Kidney epithelial cell (primary cell): ENCODE measurements at regions not wholly inside any gene's neighbourhood (a gene's known extent, or its start where the extent isn't known, plus 50 kb on each side); places are given as distances from the start of the nearest gene placed in this dataset.
A peak's percentile ranks its signal among the peaks of the same experiment; 100 is the strongest.

ENCODE experiments used
- DNase-seq: peaks from one replicate; pipeline ENCODE4 v3.0.0-alpha.2; 2010; ENCODE audit warnings: low read depth
- H3K27me3 ChIP-seq: 2 replicates; pipeline ENCODE4 v1.6.0; 2011; ENCODE audit warnings: low read length; ENCODE audit not compliant: control insufficient read depth, insufficient read depth
- H3K36me3 ChIP-seq: 2 replicates; pipeline ENCODE4 v1.5.1; 2011; ENCODE audit warnings: low read length; ENCODE audit not compliant: control insufficient read depth, insufficient read depth
- H3K4me3 ChIP-seq: 2 replicates; pipeline ENCODE4 v1.5.1; 2011; ENCODE audit warnings: low read depth, mild to moderate bottlenecking, control low read depth, low read length
- TF ChIP-seq, protein P1 (sequence below): IDR thresholded peaks from 2 replicates; pipeline ENCODE4 v1.5.1; 2011; ENCODE audit warnings: mild to moderate bottlenecking, moderate library complexity, low read length, control low read depth, inconsistent platforms; ENCODE audit not compliant: insufficient read depth, poor library complexity, severe bottlenecking

DNA sequence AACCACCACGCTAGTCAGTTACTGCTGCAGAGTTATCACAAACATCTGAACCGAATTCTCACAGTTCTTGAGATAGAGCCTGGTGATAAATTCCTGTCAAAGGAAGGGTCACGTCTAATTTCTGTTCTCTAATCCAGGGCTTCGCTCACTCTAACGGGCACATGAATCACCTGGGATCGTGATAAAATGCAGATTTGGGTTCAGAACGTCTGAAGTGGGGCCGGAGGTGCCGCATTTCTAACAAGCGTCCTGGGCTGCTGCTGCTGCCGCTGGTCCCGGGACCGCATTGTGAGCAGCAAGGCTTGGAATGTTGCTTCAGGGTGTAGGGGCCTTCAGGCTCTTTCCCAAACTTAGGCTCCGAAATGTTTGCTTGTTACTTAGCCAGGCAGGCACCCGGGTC, 264.1 kb downstream of the CDC5L start:
- Histone ChIP-seq H3K4me3 (no peak overlapping the region), H3K27me3 (no peaks in the 10 kb centered on the region), H3K36me3 (no peaks in the 10 kb centered on the region)
- no peak for DNase-seq
- TF ChIP-seq, protein P1, sequence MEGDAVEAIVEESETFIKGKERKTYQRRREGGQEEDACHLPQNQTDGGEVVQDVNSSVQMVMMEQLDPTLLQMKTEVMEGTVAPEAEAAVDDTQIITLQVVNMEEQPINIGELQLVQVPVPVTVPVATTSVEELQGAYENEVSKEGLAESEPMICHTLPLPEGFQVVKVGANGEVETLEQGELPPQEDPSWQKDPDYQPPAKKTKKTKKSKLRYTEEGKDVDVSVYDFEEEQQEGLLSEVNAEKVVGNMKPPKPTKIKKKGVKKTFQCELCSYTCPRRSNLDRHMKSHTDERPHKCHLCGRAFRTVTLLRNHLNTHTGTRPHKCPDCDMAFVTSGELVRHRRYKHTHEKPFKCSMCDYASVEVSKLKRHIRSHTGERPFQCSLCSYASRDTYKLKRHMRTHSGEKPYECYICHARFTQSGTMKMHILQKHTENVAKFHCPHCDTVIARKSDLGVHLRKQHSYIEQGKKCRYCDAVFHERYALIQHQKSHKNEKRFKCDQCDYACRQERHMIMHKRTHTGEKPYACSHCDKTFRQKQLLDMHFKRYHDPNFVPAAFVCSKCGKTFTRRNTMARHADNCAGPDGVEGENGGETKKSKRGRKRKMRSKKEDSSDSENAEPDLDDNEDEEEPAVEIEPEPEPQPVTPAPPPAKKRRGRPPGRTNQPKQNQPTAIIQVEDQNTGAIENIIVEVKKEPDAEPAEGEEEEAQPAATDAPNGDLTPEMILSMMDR = no peak

DNA sequence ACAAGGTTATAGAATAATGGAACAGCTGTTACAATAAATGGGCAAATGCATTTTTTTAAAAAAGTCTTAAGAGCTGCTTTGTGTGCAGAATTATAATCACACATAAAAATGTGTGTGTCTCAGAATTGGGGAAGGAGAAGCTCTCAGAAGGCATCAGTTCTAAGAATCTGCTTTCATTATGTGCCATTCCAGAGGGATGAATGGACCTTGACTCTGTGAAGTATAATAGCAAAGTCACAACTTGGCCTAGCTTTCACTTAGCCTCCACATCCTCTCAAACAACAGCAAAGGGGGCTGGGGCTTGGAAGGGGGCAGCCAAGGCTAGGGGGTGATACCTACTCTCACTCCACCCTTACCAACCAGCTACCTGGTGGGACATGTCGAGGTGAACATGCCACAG, 265.0 kb downstream of the CDC5L start:
- no peaks in the 10 kb centered on the region for H3K27me3 ChIP-seq
- no peaks in the 10 kb centered on the region for H3K36me3 ChIP-seq
- no peak overlapping the region for H3K4me3 ChIP-seq
- TF ChIP-seq, protein P1 = no peak
- DNase-seq = no peak

DNA sequence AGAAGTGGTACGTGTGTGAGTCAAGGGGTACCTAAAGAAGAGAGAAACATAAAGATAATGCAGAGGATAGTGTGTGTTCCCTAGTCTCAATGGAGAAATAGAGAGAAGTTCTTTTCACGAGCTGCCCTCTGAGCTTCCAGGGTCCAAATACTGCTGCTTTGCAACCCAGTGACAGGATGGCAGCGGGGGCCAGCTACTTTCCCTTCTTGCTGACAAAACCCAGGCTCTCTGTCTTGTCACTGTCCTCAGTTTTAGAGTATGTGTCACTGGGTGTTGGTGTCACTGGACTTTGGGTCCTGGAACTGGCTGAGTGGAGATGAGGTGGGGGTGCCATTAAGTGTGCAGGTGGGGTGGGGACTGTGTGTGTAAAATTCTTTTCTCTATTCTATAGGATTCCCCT, 265.6 kb downstream of the CDC5L start:
- TF ChIP-seq, protein P1 = no peak
- DNase-seq = no peak
- Histone ChIP-seq H3K27me3 (no peaks in the 10 kb centered on the region), H3K36me3 (no peaks in the 10 kb centered on the region), H3K4me3 (no peak overlapping the region)

DNA sequence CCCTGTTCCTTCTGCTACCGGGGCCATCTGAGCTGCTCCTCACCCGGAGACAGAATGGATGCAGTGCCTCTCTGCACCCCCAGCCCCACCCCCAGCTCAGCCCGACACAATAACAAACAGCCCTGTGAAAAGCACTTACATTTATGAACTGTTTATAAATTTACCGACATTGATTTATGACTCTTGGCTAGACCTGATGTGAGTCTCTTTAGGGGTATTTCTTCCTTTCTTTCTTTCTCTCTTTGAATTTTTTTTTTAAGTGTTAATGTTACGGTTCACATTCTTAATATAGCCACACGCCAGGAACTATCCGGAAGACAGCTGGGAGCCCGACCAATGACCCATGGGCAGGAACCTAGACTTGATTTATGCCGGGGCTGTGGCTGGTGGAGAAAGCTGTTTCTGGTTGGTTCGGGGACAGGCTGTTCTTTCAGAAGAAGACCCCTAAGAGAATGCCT, 266.3 kb downstream of the CDC5L start:
- no peak for DNase-seq
- TF ChIP-seq, protein P1 = no peak
- no peaks in the 10 kb centered on the region for H3K36me3 ChIP-seq
- H3K27me3 ChIP-seq = no peaks in the 10 kb centered on the region
- H3K4me3 ChIP-seq = no peak overlapping the region

- Histone ChIP-seq H3K27me3 (no peaks in the 10 kb centered on the region), H3K4me3 (no peak overlapping the region), H3K36me3 (no peaks in the 10 kb centered on the region)
- no peak for DNase-seq
- TF ChIP-seq, protein P1 = peak; percentile 97
These were observed 268.2 kb downstream of the CDC5L start for GRCh38 chr6:44655412-44656342.
